ENCODE measurements at regions not wholly inside any gene's neighbourhood (a gene's known extent, or its start where the extent isn't known, plus 50 kb on each side); places are given as distances from the start of the nearest gene placed in this dataset.

DNA sequence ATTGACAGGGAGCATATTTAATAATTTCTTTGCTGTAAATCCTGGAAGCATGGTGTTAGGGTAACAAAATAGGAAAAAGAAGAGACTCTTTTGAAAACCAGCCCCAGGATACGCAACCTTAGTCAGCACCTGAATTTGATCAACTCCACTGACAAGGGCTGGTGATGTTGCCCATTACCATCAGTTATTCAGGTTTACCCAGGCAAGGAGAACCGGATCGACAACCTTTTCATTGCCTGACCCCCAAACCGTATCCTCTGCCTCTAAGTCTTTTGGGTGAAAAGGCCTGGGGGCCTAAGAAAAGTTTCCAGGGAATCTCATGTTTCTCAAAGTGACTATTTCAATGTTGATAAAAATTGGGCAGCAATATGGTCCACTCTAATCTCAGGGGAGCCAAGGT, 313.3 kb downstream of the KBTBD8 start:
- Histone ChIP-seq H3K4me2 (ENCODE audit: insufficient read depth in 1 of 2, low read depth in 2 of 2, low read length in 2 of 2) (no peak overlapping the region), H2AK5ac (ENCODE audit: low read depth, low read length) (no peak overlapping the region), H4K5ac (ENCODE audit: insufficient read length, low read depth, low read length) (no peak overlapping the region), H3K27ac (ENCODE audit: low read depth, low read length) (no peak overlapping the region), H4K91ac (replicated peaks; ENCODE audit: insufficient read length, low read length) (no peak overlapping the region), H3K4me3 (ENCODE audit: extremely low read depth in 1 of 4, insufficient read depth in 2 of 4, low read depth in 3 of 4, low read length in 4 of 4) (no peak overlapping the region), H3K4ac (replicated peaks; ENCODE audit: insufficient read length, low read depth, low read length) (no peak overlapping the region), H3K4me1 (replicated peaks in 1 of 4; ENCODE audit: control insufficient read depth in 3 of 4, insufficient read depth in 4 of 4, low read length in 3 of 4) (no peaks in the 10 kb centered on the region; a peak in 1 of 7 replicates), H4K8ac (ENCODE audit: extremely low read depth, insufficient read depth, low read length) (no peak overlapping the region), H2BK12ac (ENCODE audit: low read depth, low read length) (no peak overlapping the region), H3K79me2 (ENCODE audit: control insufficient read depth in 1 of 2, insufficient read depth in 2 of 2, low read length in 2 of 2) (no peaks in the 10 kb centered on the region), H2BK15ac (ENCODE audit: low read length) (no peak overlapping the region), H2AFZ (ENCODE audit: low read length) (peak overlapping the region; percentile 77; the same call in 1 of the 2 replicates), H4K20me1 (replicated peaks in 1 of 2; ENCODE audit: control insufficient read depth in 1 of 2, insufficient read depth in 2 of 2, low read length in 2 of 2) (no peaks in the 10 kb centered on the region), H3K36me3 (ENCODE audit: control insufficient read depth in 2 of 4, insufficient read depth in 4 of 4, low read length in 3 of 4) (no peaks in the 10 kb centered on the region), H2BK20ac (ENCODE audit: low read length) (no peak overlapping the region), H2BK5ac (ENCODE audit: low read depth, low read length) (no peak overlapping the region), H3K9me3 (ENCODE audit: insufficient read depth in 2 of 2, low read depth in 1 of 2, low read length in 1 of 2) (no peaks in the 10 kb centered on the region; a peak in 1 of 4 replicates), H3K9ac (replicated peaks in 1 of 4; ENCODE audit: extremely low read depth in 1 of 4, low read depth in 3 of 4, low read length in 3 of 4) (no peak overlapping the region), H3K27me3 (replicated peaks in 1 of 4; ENCODE audit: control insufficient read depth in 3 of 4, extremely low read depth in 1 of 4, insufficient read depth in 3 of 4, low read length in 3 of 4) (no peaks in the 10 kb centered on the region), H3K56ac (replicated peaks; ENCODE audit: insufficient read length, low read depth, low read length) (no peak overlapping the region), H3K14ac (ENCODE audit: insufficient read length) (no peak overlapping the region), H3K18ac (ENCODE audit: extremely low read depth, low read length) (no peak overlapping the region), H2BK120ac (replicated peaks; ENCODE audit: low read depth, low read length) (no peak overlapping the region), H3K23ac (ENCODE audit: insufficient read length) (no peak overlapping the region), H3K23me2 (ENCODE audit: low read depth, low read length) (no peaks in the 10 kb centered on the region), H3K79me1 (ENCODE audit: low read depth, low read length) (no peaks in the 10 kb centered on the region)
- TF ChIP-seq CBX8 (IDR thresholded peaks at IDR 0.05; ENCODE audit: borderline replicate concordance, low read depth, low read length) (no peak), TEAD4 (IDR thresholded peaks at IDR 0.05; ENCODE audit: low read depth, low read length) (no peak), FOSL1 (IDR thresholded peaks at IDR 0.05; ENCODE audit: insufficient read depth, low read depth, low read length) (no peak), NRF1 (IDR thresholded peaks at IDR 0.05; ENCODE audit: low read depth, low read length) (no peak), EGR1 (IDR thresholded peaks at IDR 0.05; ENCODE audit: borderline replicate concordance, low read depth, low read length) (no peak), TCF12 (IDR thresholded peaks at IDR 0.05; ENCODE audit: low read depth, low read length) (no peak), SUZ12 (IDR thresholded peaks at IDR 0.05; ENCODE audit: low read length) (no peak), HDAC6 (IDR thresholded peaks at IDR 0.05; ENCODE audit: low read depth, low read length) (no peak), KDM1A (IDR thresholded peaks at IDR 0.05; ENCODE audit: borderline replicate concordance, low read length) (no peak), RXRA (IDR thresholded peaks at IDR 0.05; ENCODE audit: insufficient read depth, low read depth, low read length) (no peak), TBP (IDR thresholded peaks at IDR 0.05; ENCODE audit: low read depth, low read length) (no peak), SIX5 (IDR thresholded peaks at IDR 0.05; ENCODE audit: low read depth, low read length) (no peak), HDAC2 (IDR thresholded peaks at IDR 0.05; ENCODE audit: borderline replicate concordance in 1 of 2, low read depth in 2 of 2, low read length in 2 of 2) (no peak)
- ChIA-PET CTCF (ENCODE audit: partially characterized antibody) (no interaction called here), POLR2A (ENCODE audit: partially characterized antibody) (no interaction called here)
- no peak for FAIRE-seq
- WGBS, 2 experiments (ENCODE audit: extremely low coverage in 1 of 2, insufficient coverage in 1 of 2, insufficient read length in 1 of 2, insufficient replicate concordance in 2 of 2, low coverage in 1 of 2, low lambda C conversion rate in 2 of 2, missing lambda C conversion rate in 1 of 2) = 76% methylated on average over 4 of the region's 4 CpGs; no CpG with 5 or more reads in 1 of the 2 experiments
- DNase-seq (ENCODE audit: low read depth in 1 of 2, low spot score in 2 of 2) = no peak

All from H1 (cell line).